ENCODE measurements at regions not wholly inside any gene's neighbourhood (a gene's known extent, or its start where the extent isn't known, plus 50 kb on each side); places are given as distances from the start of the nearest gene placed in this dataset.

- DNase-seq (ENCODE audit: low read depth, low spot score) (peak; percentile 71), FAIRE-seq (peak; percentile 100)
- Histone ChIP-seq H3K36me3 (ENCODE audit: control insufficient read depth in 2 of 2, extremely low read depth in 1 of 2, insufficient read depth in 2 of 2, low read length in 2 of 2) (no peaks in the 10 kb centered on the region), H3K79me2 (ENCODE audit: control insufficient read depth, insufficient read depth, low read length) (no peaks in the 10 kb centered on the region), H3K4me2 (ENCODE audit: control insufficient read depth, extremely low read depth, insufficient read depth, low read depth, low read length) (peak overlapping the region; percentile 26), H3K9me1 (ENCODE audit: control insufficient read depth, extremely low read depth, insufficient read depth, low read length) (no peaks in the 10 kb centered on the region), H3K4me1 (ENCODE audit: control insufficient read depth, extremely low read depth, insufficient read depth, low read length) (peaks cover 24% of the 10 kb centered on the region), H3K4me3 (ENCODE audit: control insufficient read depth in 2 of 3, extremely low read depth in 1 of 3, insufficient read depth in 2 of 3, low read depth in 1 of 3, low read length in 3 of 3) (no peak overlapping the region), H3K27me3 (ENCODE audit: control insufficient read depth, extremely low read depth, insufficient read depth, low read length) (no peaks in the 10 kb centered on the region), H3K27ac (ENCODE audit: control insufficient read depth, insufficient read depth, low read length) (peak overlapping the region; percentile 78), H4K20me1 (ENCODE audit: control insufficient read depth, extremely low read depth, insufficient read depth, low read length) (no peaks in the 10 kb centered on the region), H3K9me3 (ENCODE audit: control insufficient read depth, low read depth, low read length) (no peaks in the 10 kb centered on the region), H2AFZ (ENCODE audit: control insufficient read depth, low read length) (peak overlapping the region; percentile 55), H3K9ac (ENCODE audit: control insufficient read depth, extremely low read depth, insufficient read depth, low read length) (peak overlapping the region; percentile 29)
- TF ChIP-seq EZH2 (IDR thresholded peaks at IDR 0.05; ENCODE audit: low read length) (no peak), CTCF (optimal IDR thresholded peaks at IDR 0.05 in 1 of 3, IDR thresholded peaks at IDR 0.05 in 1 of 3, conservative IDR thresholded peaks at IDR 0.05 in 1 of 3; ENCODE audit: extremely low read depth in 1 of 3, insufficient read depth in 2 of 3, low read length in 3 of 3) (no peak)
- dilution Hi-C loops (cut with MboI; ENCODE audit: extremely low pct_ligation_motif_present, low sequenced_read_pairs): no loop called here
Observed at GRCh38 chr3:66115858-66116654, 77.3 kb upstream of the MAGI1 start.

DNA sequence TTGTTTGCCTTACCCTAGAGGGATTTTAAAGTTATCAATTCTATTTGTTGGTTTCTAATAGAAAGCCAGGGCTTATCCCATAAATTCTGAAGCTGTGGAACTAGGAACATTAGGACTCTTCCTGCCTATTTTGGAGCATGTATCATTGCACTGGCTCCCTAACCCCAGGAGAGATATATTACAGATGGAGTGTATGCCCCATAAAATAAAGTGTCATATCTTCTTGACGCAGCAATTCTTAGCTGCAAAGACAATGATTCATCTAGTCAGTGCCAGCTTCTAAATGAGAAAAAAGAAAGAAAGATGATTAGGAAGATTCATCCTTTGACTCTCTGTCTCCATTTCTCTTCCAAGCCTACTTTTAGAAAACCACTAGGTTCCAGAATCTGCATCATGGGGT is 74.8 kb upstream of the MAGI1 start:
- Histone ChIP-seq H3K36me3 (ENCODE audit: control insufficient read depth in 2 of 2, extremely low read depth in 1 of 2, insufficient read depth in 2 of 2, low read length in 2 of 2) (no peaks in the 10 kb centered on the region), H3K79me2 (ENCODE audit: control insufficient read depth, insufficient read depth, low read length) (no peaks in the 10 kb centered on the region), H3K27ac (ENCODE audit: control insufficient read depth, insufficient read depth, low read length) (no peak overlapping the region), H4K20me1 (ENCODE audit: control insufficient read depth, extremely low read depth, insufficient read depth, low read length) (no peaks in the 10 kb centered on the region), H3K9me1 (ENCODE audit: control insufficient read depth, extremely low read depth, insufficient read depth, low read length) (no peaks in the 10 kb centered on the region), H3K4me2 (ENCODE audit: control insufficient read depth, extremely low read depth, insufficient read depth, low read depth, low read length) (no peak overlapping the region), H2AFZ (ENCODE audit: control insufficient read depth, low read length) (no peak overlapping the region), H3K4me1 (ENCODE audit: control insufficient read depth, extremely low read depth, insufficient read depth, low read length) (peaks cover 28% of the 10 kb centered on the region), H3K9ac (ENCODE audit: control insufficient read depth, extremely low read depth, insufficient read depth, low read length) (no peak overlapping the region), H3K9me3 (ENCODE audit: control insufficient read depth, low read depth, low read length) (no peaks in the 10 kb centered on the region), H3K4me3 (ENCODE audit: control insufficient read depth in 2 of 3, extremely low read depth in 1 of 3, insufficient read depth in 2 of 3, low read depth in 1 of 3, low read length in 3 of 3) (no peak overlapping the region), H3K27me3 (ENCODE audit: control insufficient read depth, extremely low read depth, insufficient read depth, low read length) (no peaks in the 10 kb centered on the region)
- TF ChIP-seq EZH2 (IDR thresholded peaks at IDR 0.05; ENCODE audit: low read length) (no peak), CTCF (optimal IDR thresholded peaks at IDR 0.05 in 1 of 3, IDR thresholded peaks at IDR 0.05 in 1 of 3, conservative IDR thresholded peaks at IDR 0.05 in 1 of 3; ENCODE audit: extremely low read depth in 1 of 3, insufficient read depth in 2 of 3, low read length in 3 of 3) (no peak)
- DNase-seq (ENCODE audit: low read depth, low spot score) (no peak), FAIRE-seq (peak; percentile 5)
- dilution Hi-C loops (cut with MboI; ENCODE audit: extremely low pct_ligation_motif_present, low sequenced_read_pairs): no loop called here
